Stimulated activated CD4-positive, alpha-beta T cell treated with anti-CD3 and anti-CD28 coated beads, Interleukin-2, amount 100 ng/mL, for 4 hours (primary cell): ENCODE measurements at regions not wholly inside any gene's neighbourhood (a gene's known extent, or its start where the extent isn't known, plus 50 kb on each side); places are given as distances from the start of the nearest gene placed in this dataset.

Source experiments
- DNase-seq: peaks from one replicate; pipeline ENCODE4 v3.0.0-alpha.2; 2020; ENCODE audit warnings: low read depth

GRCh38 chr12:124428792-124429281, 133.9 kb downstream of the RFLNA start:
- no peak for DNase-seq

- no peak for DNase-seq
Observed at GRCh38 chr12:124428136-124428791, 133.4 kb downstream of the RFLNA start.

GRCh38 chr12:124426594-124427555, 132.0 kb downstream of the RFLNA start:
- DNase-seq, result no peak

GRCh38 chr12:124425667-124426066, 130.8 kb downstream of the RFLNA start:
- DNase-seq, result no peak

GRCh38 chr12:124424516-124424905, 129.6 kb downstream of the RFLNA start:
- no peak for DNase-seq

- DNase-seq, result no peak
Observed at GRCh38 chr12:124423761-124424515, 129.0 kb downstream of the RFLNA start.

GRCh38 chr12:124422570-124423523, 128.0 kb downstream of the RFLNA start:
- DNase-seq, result no peak

- no peak for DNase-seq
Observed at GRCh38 chr12:124422142-124422569, 127.3 kb downstream of the RFLNA start.

- no peak for DNase-seq
Observed at GRCh38 chr12:124420996-124421674, 126.2 kb downstream of the RFLNA start.

GRCh38 chr12:124420041-124420995, 125.4 kb downstream of the RFLNA start:
- no peak for DNase-seq

GRCh38 chr12:124419292-124420040, 124.6 kb downstream of the RFLNA start:
- DNase-seq, result no peak

GRCh38 chr12:124418791-124419190, 123.9 kb downstream of the RFLNA start:
- no peak for DNase-seq

GRCh38 chr12:124418156-124418555, 123.3 kb downstream of the RFLNA start:
- no peak for DNase-seq

- DNase-seq, result no peak
Observed at GRCh38 chr12:124416516-124417395, 121.9 kb downstream of the RFLNA start.

GRCh38 chr12:124415064-124415463, 120.2 kb downstream of the RFLNA start:
- DNase-seq, result no peak

GRCh38 chr12:124413915-124414314, 119.0 kb downstream of the RFLNA start:
- DNase-seq, result no peak

- no peak for DNase-seq
Observed at GRCh38 chr12:124413401-124413800, 118.5 kb downstream of the RFLNA start.

- DNase-seq, result no peak
Observed at GRCh38 chr12:124412646-124413015, 117.7 kb downstream of the RFLNA start.
